Karpas-422 (cell line): ENCODE measurements at regions not wholly inside any gene's neighbourhood (a gene's known extent, or its start where the extent isn't known, plus 50 kb on each side); places are given as distances from the start of the nearest gene placed in this dataset.
A peak's percentile ranks its signal among the peaks of the same experiment; 100 is the strongest.

Experiments
- DNase-seq: peaks from one replicate; pipeline ENCODE4 v3.0.0-alpha.2; 2015
- H2AFZ ChIP-seq: fragments of 200-600 bp; sonication (generic); 2 replicates; pipeline ENCODE4 v1.6.1; 2014; ENCODE audit warnings: antibody characterized with exemption, low read length, mixed read lengths
- H3K27ac ChIP-seq: fragments of 200-600 bp; sonication (generic); 2 replicates; pipeline ENCODE4 v1.5.1; 2014; ENCODE audit warnings: mild to moderate bottlenecking, low read length, moderate library complexity
- H3K27me3 ChIP-seq: fragments of 200-600 bp; sonication (generic); 2 replicates; pipeline ENCODE4 v1.6.1; 2014; ENCODE audit warnings: low read length, mixed read lengths
- H3K36me3 ChIP-seq: fragments of 200-600 bp; sonication (generic); 2 replicates; pipeline ENCODE4 v1.6.1; 2014; ENCODE audit warnings: low read length, mixed read lengths; ENCODE audit not compliant: insufficient read depth
- H3K4me1 ChIP-seq: fragments of 200-600 bp; sonication (generic); 2 replicates; pipeline ENCODE4 v1.6.1; 2014; ENCODE audit warnings: mild to moderate bottlenecking, low read length, mixed read lengths
- H3K4me2 ChIP-seq: fragments of 200-600 bp; sonication (generic); 2 replicates; pipeline ENCODE4 v1.6.1; 2014; ENCODE audit warnings: low read length, low read depth, mild to moderate bottlenecking; ENCODE audit not compliant: poor library complexity, severe bottlenecking
- H3K4me3 ChIP-seq: fragments of 200-600 bp; sonication (generic); 2 replicates; pipeline ENCODE4 v1.5.1; 2014; ENCODE audit warnings: mild to moderate bottlenecking, antibody characterized with exemption, low read length, mixed read lengths
- H3K79me2 ChIP-seq: fragments of 200-600 bp; sonication (generic); 2 replicates; pipeline ENCODE4 v1.6.1; 2014; ENCODE audit warnings: mild to moderate bottlenecking, low read length, mixed read lengths
- H3K9ac ChIP-seq: fragments of 200-600 bp; sonication (generic); 2 replicates; pipeline ENCODE4 v1.6.0; 2014; ENCODE audit warnings: low read length
- H3K9me2 ChIP-seq: fragments of 200-600 bp; sonication (generic), shearing (Covaris generic); replicated peaks from 2 replicates; pipeline ENCODE4 v1.6.0; 2014; ENCODE audit warnings: mild to moderate bottlenecking, low read length, moderate library complexity; ENCODE audit not compliant: insufficient read depth
- H3K9me3 ChIP-seq: fragments of 300-700, 200-600 bp; sonication (generic); 2 replicates; pipeline ENCODE4 v1.6.1; 2014; ENCODE audit warnings: low read length, mixed read lengths
- H4K20me1 ChIP-seq: fragments of 200-600 bp; sonication (generic); 2 replicates; pipeline ENCODE4 v1.6.1; 2014; ENCODE audit warnings: mild to moderate bottlenecking, antibody characterized with exemption, low read length, low read depth; ENCODE audit not compliant: insufficient read depth

- H3K4me3 ChIP-seq = no peak overlapping the region
- no peaks in the 10 kb centered on the region for H3K9me3 ChIP-seq
- H3K4me1 ChIP-seq = no peaks in the 10 kb centered on the region
- DNase-seq = no peak
- H3K4me2 ChIP-seq = no peak overlapping the region
- no peak overlapping the region for H2AFZ ChIP-seq
- H3K9ac ChIP-seq = no peak overlapping the region
- H3K9me2 ChIP-seq = no peaks in the 10 kb centered on the region
- H4K20me1 ChIP-seq = no peaks in the 10 kb centered on the region
- H3K79me2 ChIP-seq = no peaks in the 10 kb centered on the region
- H3K36me3 ChIP-seq = no peaks in the 10 kb centered on the region
- H3K27ac ChIP-seq = no peak overlapping the region
- H3K27me3 ChIP-seq = no peaks in the 10 kb centered on the region
Measured at GRCh38 chr10:44714451-44714850, 196.7 kb upstream of the TMEM72 start.

GRCh38 chr10:44715136-44715535, 196.0 kb upstream of the TMEM72 start:
- Histone ChIP-seq H2AFZ (no peak overlapping the region), H3K4me2 (no peak overlapping the region), H3K79me2 (no peaks in the 10 kb centered on the region), H3K4me3 (no peak overlapping the region), H3K4me1 (no peaks in the 10 kb centered on the region), H3K27ac (no peak overlapping the region), H3K27me3 (no peaks in the 10 kb centered on the region), H3K36me3 (no peaks in the 10 kb centered on the region), H3K9ac (no peak overlapping the region), H3K9me2 (no peaks in the 10 kb centered on the region), H4K20me1 (no peaks in the 10 kb centered on the region), H3K9me3 (no peaks in the 10 kb centered on the region)
- no peak for DNase-seq

GRCh38 chr10:44716470-44717015, 194.6 kb upstream of the TMEM72 start:
- no peaks in the 10 kb centered on the region for H3K9me2 ChIP-seq
- H3K4me3 ChIP-seq = no peak overlapping the region
- H3K79me2 ChIP-seq = no peaks in the 10 kb centered on the region
- no peak for DNase-seq
- no peak overlapping the region for H3K4me2 ChIP-seq
- H3K27me3 ChIP-seq = no peaks in the 10 kb centered on the region
- no peaks in the 10 kb centered on the region for H3K36me3 ChIP-seq
- H3K9me3 ChIP-seq = no peaks in the 10 kb centered on the region
- no peak overlapping the region for H3K27ac ChIP-seq
- H2AFZ ChIP-seq = no peak overlapping the region
- H3K9ac ChIP-seq = no peak overlapping the region
- H4K20me1 ChIP-seq = no peaks in the 10 kb centered on the region
- no peaks in the 10 kb centered on the region for H3K4me1 ChIP-seq

- H3K27ac ChIP-seq = no peak overlapping the region
- no peaks in the 10 kb centered on the region for H4K20me1 ChIP-seq
- peaks cover 12% of the 10 kb centered on the region for H3K4me1 ChIP-seq
- H3K9me3 ChIP-seq = no peaks in the 10 kb centered on the region
- H3K27me3 ChIP-seq = no peaks in the 10 kb centered on the region
- H3K9me2 ChIP-seq = 0 out of 2 replicates have a peak, but pooled peaks cover 3% of the 10 kb centered on the region
- H2AFZ ChIP-seq = no peak overlapping the region
- no peak overlapping the region for H3K4me2 ChIP-seq
- H3K79me2 ChIP-seq = no peaks in the 10 kb centered on the region
- no peak overlapping the region for H3K9ac ChIP-seq
- H3K36me3 ChIP-seq = no peaks in the 10 kb centered on the region
- DNase-seq = no peak
- no peak overlapping the region for H3K4me3 ChIP-seq
Measured at GRCh38 chr10:44723082-44723481, 188.1 kb upstream of the TMEM72 start.

- H3K27ac ChIP-seq = no peak overlapping the region
- H3K36me3 ChIP-seq = no peaks in the 10 kb centered on the region
- no peak overlapping the region for H3K9ac ChIP-seq
- H3K9me2 ChIP-seq = 0 out of 2 replicates have a peak, but pooled peaks cover 3% of the 10 kb centered on the region
- no peak overlapping the region for H2AFZ ChIP-seq
- no peak overlapping the region for H3K4me2 ChIP-seq
- no peaks in the 10 kb centered on the region for H3K9me3 ChIP-seq
- peaks cover 12% of the 10 kb centered on the region for H3K4me1 ChIP-seq
- no peak for DNase-seq
- H3K4me3 ChIP-seq = no peak overlapping the region
- no peaks in the 10 kb centered on the region for H3K27me3 ChIP-seq
- H3K79me2 ChIP-seq = no peaks in the 10 kb centered on the region
- H4K20me1 ChIP-seq = no peaks in the 10 kb centered on the region
Measured at GRCh38 chr10:44723619-44724325, 187.4 kb upstream of the TMEM72 start.

- no peak for DNase-seq
- H2AFZ ChIP-seq = no peak overlapping the region
- H3K4me3 ChIP-seq = no peak overlapping the region
- no peak overlapping the region for H3K4me2 ChIP-seq
- H3K9ac ChIP-seq = no peak overlapping the region
- no peaks in the 10 kb centered on the region for H3K79me2 ChIP-seq
- H3K27ac ChIP-seq = no peak overlapping the region
- H3K4me1 ChIP-seq = peaks cover 12% of the 10 kb centered on the region
- no peaks in the 10 kb centered on the region for H4K20me1 ChIP-seq
- no peaks in the 10 kb centered on the region for H3K27me3 ChIP-seq
- no peaks in the 10 kb centered on the region for H3K9me3 ChIP-seq
- 0 out of 2 replicates have a peak, but pooled peaks cover 3% of the 10 kb centered on the region for H3K9me2 ChIP-seq
- H3K36me3 ChIP-seq = no peaks in the 10 kb centered on the region
Measured at GRCh38 chr10:44724415-44725174, 186.5 kb upstream of the TMEM72 start.

- Histone ChIP-seq H3K9me2 (0 out of 2 replicates have a peak, but pooled peaks cover 3% of the 10 kb centered on the region), H3K4me2 (no peak overlapping the region), H3K36me3 (no peaks in the 10 kb centered on the region), H2AFZ (no peak overlapping the region), H3K27me3 (no peaks in the 10 kb centered on the region), H4K20me1 (no peaks in the 10 kb centered on the region), H3K9ac (no peak overlapping the region), H3K79me2 (no peaks in the 10 kb centered on the region), H3K27ac (no peak overlapping the region), H3K4me1 (peaks cover 12% of the 10 kb centered on the region), H3K9me3 (0 out of 2 replicates have a peak, but pooled peaks cover 3% of the 10 kb centered on the region), H3K4me3 (no peak overlapping the region)
- DNase-seq = peak; percentile 77
Measured at GRCh38 chr10:44725404-44725803, 185.7 kb upstream of the TMEM72 start.

GRCh38 chr10:44731283-44731682, 179.9 kb upstream of the TMEM72 start:
- Histone ChIP-seq H3K27ac (no peak overlapping the region), H3K79me2 (no peaks in the 10 kb centered on the region), H3K4me1 (no peaks in the 10 kb centered on the region), H3K4me3 (no peak overlapping the region), H3K9me3 (0 out of 2 replicates have a peak, but pooled peaks cover 5% of the 10 kb centered on the region), H3K27me3 (no peaks in the 10 kb centered on the region), H2AFZ (no peak overlapping the region), H3K36me3 (no peaks in the 10 kb centered on the region), H3K4me2 (no peak overlapping the region), H3K9ac (no peak overlapping the region), H4K20me1 (no peaks in the 10 kb centered on the region), H3K9me2 (0 out of 2 replicates have a peak, but pooled peaks cover 3% of the 10 kb centered on the region)
- DNase-seq = no peak
